CD4-positive, CD25-positive, alpha-beta regulatory T cell (primary cell): ENCODE measurements at regions not wholly inside any gene's neighbourhood (a gene's known extent, or its start where the extent isn't known, plus 50 kb on each side); places are given as distances from the start of the nearest gene placed in this dataset.

Experiments used
- ATAC-seq, 2 donors: fragments of 150-1000 bp; cut with Tn5 transposase; one replicate each; pipeline ENCODE4 v1.10.0; 2021; ENCODE audit warnings: low read depth in 2 of 2, moderate number of reproducible peaks in 2 of 2, moderate library complexity in 1 of 2
- DNase-seq, 3 donors: peaks; one replicate each; pipeline versions ENCODE4 v3.0.0 to v3.0.0-alpha.2; 2012 to 2022; ENCODE audit warnings: mixed read lengths in 1 of 3
- H3K27ac ChIP-seq: one replicate; pipeline ENCODE4 v1.7.0; 2013; ENCODE audit warnings: mild to moderate bottlenecking, low read length; ENCODE audit not compliant: insufficient read depth, poor library complexity, severe bottlenecking
- H3K27me3 ChIP-seq: one replicate; pipeline ENCODE4 v1.7.0; 2013; ENCODE audit warnings: low read length; ENCODE audit not compliant: control insufficient read depth, insufficient read depth
- H3K36me3 ChIP-seq: one replicate; pipeline ENCODE4 v1.7.0; 2013; ENCODE audit warnings: mild to moderate bottlenecking, low read length, moderate library complexity; ENCODE audit not compliant: control insufficient read depth, insufficient read depth
- H3K4me1 ChIP-seq: 2 replicates; pipeline ENCODE4 v1.7.0; 2013; ENCODE audit warnings: mild to moderate bottlenecking, low read length; ENCODE audit not compliant: insufficient read depth, control insufficient read depth, poor library complexity, severe bottlenecking
- H3K4me3 ChIP-seq: one replicate; pipeline ENCODE4 v1.7.0; 2013; ENCODE audit warnings: low read depth, mild to moderate bottlenecking, low read length, moderate library complexity
- H3K9me3 ChIP-seq, 2 experiments: 1 replicate in 1 of 2; 2 replicates in 1 of 2; pipeline ENCODE4 v1.7.0; 2013; ENCODE audit warnings: low read length in 2 of 2, mild to moderate bottlenecking in 1 of 2, moderate library complexity in 1 of 2; ENCODE audit not compliant: control insufficient read depth in 2 of 2
- H3K27ac Mint-ChIP-seq, 3 donors: one replicate each; pipeline ENCODE4 v1.8.0; 2020 to 2022; ENCODE audit warnings: mild to moderate bottlenecking in 3 of 3, mixed read lengths in 3 of 3, moderate library complexity in 2 of 3
- H3K27me3 Mint-ChIP-seq: one replicate; pipeline ENCODE4 v1.8.0; 2022; ENCODE audit warnings: mild to moderate bottlenecking, mixed read lengths
- H3K36me3 Mint-ChIP-seq: one replicate; pipeline ENCODE4 v1.8.0; 2020; ENCODE audit warnings: mixed read lengths
- H3K4me1 Mint-ChIP-seq, 4 donors: one replicate each; pipeline ENCODE4 v1.8.0; 2020 to 2022; ENCODE audit warnings: mixed read lengths in 4 of 4, mild to moderate bottlenecking in 1 of 4
- H3K4me3 Mint-ChIP-seq, 4 donors: one replicate each; pipeline ENCODE4 v1.8.0; 2020 to 2022; ENCODE audit warnings: mild to moderate bottlenecking in 4 of 4, mixed read lengths in 4 of 4, moderate library complexity in 3 of 4
- H3K9me3 Mint-ChIP-seq, 7 donors: one replicate each; pipeline ENCODE4 v1.8.0; 2020 to 2022; ENCODE audit warnings: mixed read lengths in 7 of 7, mild to moderate bottlenecking in 3 of 7, moderate library complexity in 2 of 7

DNA sequence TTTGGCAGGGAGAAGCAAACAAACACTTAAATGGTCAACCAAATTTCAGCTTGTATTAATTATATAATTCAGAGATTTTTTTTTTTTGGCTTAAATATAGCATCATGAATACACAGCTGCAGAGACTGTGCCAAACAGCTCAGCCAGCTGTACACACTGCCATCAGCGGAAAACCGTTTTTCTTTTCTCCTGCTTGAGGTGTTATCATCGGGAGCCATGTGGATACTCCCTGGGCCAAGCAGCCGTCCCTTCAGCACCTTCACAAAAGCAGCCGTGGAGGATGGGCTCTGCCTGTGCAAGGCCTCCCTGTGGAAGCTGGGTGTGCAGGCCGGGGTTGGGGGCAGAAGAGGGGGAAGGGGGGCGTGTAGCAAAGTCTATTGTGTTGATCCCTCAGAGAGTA is 85.0 kb downstream of the NUF2 start:
- Histone ChIP-seq H3K4me3 (no peak overlapping the region), H3K27ac (no peak overlapping the region), H3K9me3 (no peaks in the 10 kb centered on the region), H3K36me3 (no peaks in the 10 kb centered on the region), H3K27me3 (no peaks in the 10 kb centered on the region), H3K4me1 (no peaks in the 10 kb centered on the region)
- H3K4me3 Mint-ChIP-seq: no peak overlapping the region
- no peak for DNase-seq
- no peak overlapping the region for H3K27ac Mint-ChIP-seq
- H3K36me3 Mint-ChIP-seq: no peaks in the 10 kb centered on the region
- H3K9me3 Mint-ChIP-seq: peaks cover 0 to 1% (median 0%) of the 10 kb centered on the region in 7 donors
- H3K4me1 Mint-ChIP-seq: peaks cover 0 to 8% (median 4%) of the 10 kb centered on the region in 4 donors
- ATAC-seq: no peak
- H3K27me3 Mint-ChIP-seq: peaks cover 4% of the 10 kb centered on the region

DNA sequence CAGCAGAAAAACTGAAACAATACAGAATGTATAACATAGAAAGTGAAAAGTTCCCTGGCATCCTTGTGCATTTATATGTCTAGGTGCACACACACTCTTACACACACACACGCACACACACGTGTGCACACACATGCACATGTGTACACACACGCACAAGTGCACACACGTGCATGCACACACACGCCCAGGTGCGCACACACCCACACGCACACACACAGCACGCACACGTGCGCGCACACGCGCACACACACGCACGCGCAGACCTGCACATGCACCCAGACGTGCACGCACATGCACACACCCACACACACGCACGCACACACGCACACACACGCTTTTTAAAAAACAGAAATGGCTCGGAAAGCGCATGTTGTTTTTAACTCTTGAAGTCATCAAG is 86.5 kb downstream of the NUF2 start:
- no peak for ATAC-seq
- Histone ChIP-seq H3K4me1 (no peaks in the 10 kb centered on the region), H3K27ac (no peak overlapping the region), H3K9me3 (no peaks in the 10 kb centered on the region), H3K27me3 (no peaks in the 10 kb centered on the region), H3K4me3 (no peak overlapping the region), H3K36me3 (no peaks in the 10 kb centered on the region)
- H3K27me3 Mint-ChIP-seq: peaks cover 4% of the 10 kb centered on the region
- no peak for DNase-seq
- no peak overlapping the region for H3K27ac Mint-ChIP-seq
- H3K9me3 Mint-ChIP-seq: peaks cover 0 to 1% (median 0%) of the 10 kb centered on the region in 7 donors
- peaks cover 0 to 8% (median 4%) of the 10 kb centered on the region in 4 donors for H3K4me1 Mint-ChIP-seq
- H3K4me3 Mint-ChIP-seq: no peak overlapping the region
- H3K36me3 Mint-ChIP-seq: no peaks in the 10 kb centered on the region

DNA sequence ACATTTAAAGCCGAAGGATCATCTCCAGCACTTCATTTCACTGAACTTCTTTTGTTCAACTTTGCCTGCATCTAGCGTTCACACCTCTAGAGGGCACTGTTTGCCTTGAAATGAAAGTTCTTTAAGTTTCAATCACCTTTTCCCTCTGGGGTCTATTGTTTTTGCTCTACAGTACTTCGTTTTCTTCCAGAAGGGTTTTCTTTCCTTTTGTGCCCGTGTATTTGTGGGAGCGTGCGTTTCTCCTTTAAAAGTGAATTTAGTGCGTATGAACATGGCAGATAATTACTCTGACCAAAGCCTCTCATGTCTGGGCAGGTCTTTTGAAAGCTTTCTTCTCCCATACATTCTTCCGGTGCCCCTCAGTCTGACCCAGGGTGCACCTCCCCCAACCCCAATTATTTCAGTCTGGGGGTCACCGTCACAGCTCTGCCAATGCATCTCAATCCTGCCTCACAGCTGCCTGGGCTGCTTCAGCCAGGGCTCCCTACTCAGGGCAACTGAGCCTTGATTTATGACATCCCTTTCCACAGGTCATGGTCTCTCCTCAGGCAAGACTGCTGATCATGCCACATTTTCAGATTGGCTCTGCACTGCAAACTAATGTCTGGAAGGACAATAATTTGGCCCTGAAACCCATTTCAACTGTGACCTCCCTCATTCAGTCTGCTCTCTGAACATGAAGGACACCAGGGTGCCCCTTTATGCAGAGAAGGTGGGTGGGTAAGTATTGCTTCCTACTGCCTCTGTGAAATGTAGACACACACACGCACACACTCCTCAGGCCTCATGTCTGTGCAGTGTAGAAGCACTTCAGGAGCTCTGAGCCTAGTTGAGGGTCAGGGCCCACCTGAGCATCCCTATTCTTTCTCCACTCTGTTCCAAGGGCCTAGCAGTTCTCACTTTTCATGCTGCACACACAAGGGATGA is 88.6 kb downstream of the NUF2 start:
- Mint-ChIP-seq H3K4me1 (peaks cover 0 to 8% (median 4%) of the 10 kb centered on the region in 4 donors), H3K9me3 (peaks cover 0 to 5% (median 0%) of the 10 kb centered on the region in 7 donors), H3K4me3 (no peak overlapping the region)

DNA sequence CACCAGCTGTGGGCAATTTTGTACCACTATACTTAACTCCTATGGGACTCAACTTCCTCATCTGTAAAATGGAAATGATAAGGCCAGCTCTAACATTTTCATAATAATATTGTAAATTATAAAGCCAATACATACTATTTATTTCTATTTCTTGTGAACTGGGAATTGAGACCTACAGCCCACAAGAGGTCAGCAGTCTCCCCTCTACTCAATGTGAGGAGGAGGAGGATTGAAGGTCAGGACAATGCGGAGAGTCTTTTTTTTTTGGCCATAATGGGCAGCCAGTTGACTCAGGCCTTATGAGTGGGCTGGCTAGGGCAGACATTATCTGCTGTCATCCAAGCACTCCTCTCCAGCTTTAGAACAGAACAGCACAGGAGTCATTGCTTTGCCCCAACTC is 90.5 kb downstream of the NUF2 start:
- H3K27me3 ChIP-seq: no peaks in the 10 kb centered on the region
- H3K4me3 Mint-ChIP-seq: no peak overlapping the region
- H3K27ac Mint-ChIP-seq: no peak overlapping the region
- no peaks in the 10 kb centered on the region for H3K36me3 ChIP-seq
- DNase-seq (no peak), ATAC-seq (no peak)
- H3K27me3 Mint-ChIP-seq: peaks cover 4% of the 10 kb centered on the region
- H3K9me3 ChIP-seq: no peaks in the 10 kb centered on the region
- peaks cover 0 to 8% (median 4%) of the 10 kb centered on the region in 4 donors for H3K4me1 Mint-ChIP-seq
- no peaks in the 10 kb centered on the region for H3K36me3 Mint-ChIP-seq
- H3K9me3 Mint-ChIP-seq: peaks cover 0 to 5% (median 0%) of the 10 kb centered on the region in 7 donors
- H3K27ac ChIP-seq: no peak overlapping the region
- no peak overlapping the region for H3K4me3 ChIP-seq
- H3K4me1 ChIP-seq: no peaks in the 10 kb centered on the region

More for the DNA sequence above, 88.6 kb downstream of the NUF2 start:
- DNase-seq (peak in 2 of 3 donors; percentile 4 to 44), ATAC-seq (no peak)
- H3K27ac Mint-ChIP-seq: no peak overlapping the region
- H3K9me3 ChIP-seq: no peaks in the 10 kb centered on the region
- no peak overlapping the region for H3K4me3 ChIP-seq
- peaks cover 4% of the 10 kb centered on the region for H3K27me3 Mint-ChIP-seq
- H3K27ac ChIP-seq: no peak overlapping the region
- H3K27me3 ChIP-seq: no peaks in the 10 kb centered on the region
- no peaks in the 10 kb centered on the region for H3K36me3 Mint-ChIP-seq
- H3K36me3 ChIP-seq: no peaks in the 10 kb centered on the region
- no peaks in the 10 kb centered on the region for H3K4me1 ChIP-seq

DNA sequence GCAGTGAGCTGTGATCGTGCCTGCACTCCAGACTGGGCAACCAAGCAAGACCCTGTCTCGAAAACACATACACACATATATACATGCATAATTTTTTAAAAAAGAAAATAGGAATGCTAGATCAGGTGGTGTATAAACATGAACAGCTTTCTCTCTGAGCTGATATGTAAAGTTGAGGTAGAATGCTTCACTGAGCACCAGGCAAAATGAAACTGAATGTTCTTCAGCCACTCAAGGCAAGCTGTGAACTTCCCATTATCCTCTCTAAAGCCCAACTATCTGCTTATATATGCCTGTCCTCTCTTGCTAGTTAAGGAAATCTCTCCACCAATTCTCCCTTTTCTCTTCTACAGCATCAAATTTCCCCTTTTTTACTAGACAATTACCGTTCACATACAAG is 93.0 kb downstream of the NUF2 start:
- ATAC-seq (no peak), DNase-seq (no peak)
- H3K4me1 ChIP-seq: no peaks in the 10 kb centered on the region
- no peak overlapping the region for H3K27ac ChIP-seq
- no peak overlapping the region for H3K4me3 Mint-ChIP-seq
- peaks cover 0 to 8% (median 4%) of the 10 kb centered on the region in 4 donors for H3K4me1 Mint-ChIP-seq
- no peak overlapping the region for H3K27ac Mint-ChIP-seq
- peaks cover 0 to 4% (median 0%) of the 10 kb centered on the region in 7 donors for H3K9me3 Mint-ChIP-seq
- H3K36me3 Mint-ChIP-seq: no peaks in the 10 kb centered on the region
- no peaks in the 10 kb centered on the region for H3K9me3 ChIP-seq
- H3K4me3 ChIP-seq: no peak overlapping the region
- H3K27me3 ChIP-seq: no peaks in the 10 kb centered on the region
- H3K36me3 ChIP-seq: no peaks in the 10 kb centered on the region
- H3K27me3 Mint-ChIP-seq: peaks cover 4% of the 10 kb centered on the region

DNA sequence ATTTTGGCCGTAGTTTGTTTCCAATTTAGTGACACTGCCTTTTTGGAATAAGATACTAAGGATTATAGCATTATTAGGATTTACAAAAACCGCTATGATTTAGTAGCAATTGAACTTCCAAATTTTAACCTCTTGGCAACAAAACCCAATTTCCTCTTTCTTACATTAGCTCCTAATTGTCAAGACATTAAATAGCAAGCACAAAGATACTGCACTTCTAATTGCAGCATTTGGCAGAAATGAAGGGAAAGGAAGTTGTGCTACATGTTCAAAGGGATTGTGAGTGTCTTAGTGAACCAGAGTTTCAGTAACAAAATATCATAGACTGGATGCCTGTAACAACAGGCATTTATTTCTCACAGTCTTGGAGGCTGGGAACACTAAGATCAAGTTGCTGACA is 99.9 kb downstream of the NUF2 start:
- no peak overlapping the region for H3K4me3 ChIP-seq
- Mint-ChIP-seq H3K36me3 (no peaks in the 10 kb centered on the region), H3K9me3 (no peaks in the 10 kb centered on the region), H3K27me3 (no peaks in the 10 kb centered on the region), H3K4me3 (no peak overlapping the region), H3K27ac (no peak overlapping the region), H3K4me1 (no peaks in the 10 kb centered on the region)
- H3K4me1 ChIP-seq: no peaks in the 10 kb centered on the region
- no peaks in the 10 kb centered on the region for H3K36me3 ChIP-seq
- no peak for DNase-seq
- H3K9me3 ChIP-seq: no peaks in the 10 kb centered on the region
- ATAC-seq: no peak
- H3K27me3 ChIP-seq: no peaks in the 10 kb centered on the region
- no peak overlapping the region for H3K27ac ChIP-seq

DNA sequence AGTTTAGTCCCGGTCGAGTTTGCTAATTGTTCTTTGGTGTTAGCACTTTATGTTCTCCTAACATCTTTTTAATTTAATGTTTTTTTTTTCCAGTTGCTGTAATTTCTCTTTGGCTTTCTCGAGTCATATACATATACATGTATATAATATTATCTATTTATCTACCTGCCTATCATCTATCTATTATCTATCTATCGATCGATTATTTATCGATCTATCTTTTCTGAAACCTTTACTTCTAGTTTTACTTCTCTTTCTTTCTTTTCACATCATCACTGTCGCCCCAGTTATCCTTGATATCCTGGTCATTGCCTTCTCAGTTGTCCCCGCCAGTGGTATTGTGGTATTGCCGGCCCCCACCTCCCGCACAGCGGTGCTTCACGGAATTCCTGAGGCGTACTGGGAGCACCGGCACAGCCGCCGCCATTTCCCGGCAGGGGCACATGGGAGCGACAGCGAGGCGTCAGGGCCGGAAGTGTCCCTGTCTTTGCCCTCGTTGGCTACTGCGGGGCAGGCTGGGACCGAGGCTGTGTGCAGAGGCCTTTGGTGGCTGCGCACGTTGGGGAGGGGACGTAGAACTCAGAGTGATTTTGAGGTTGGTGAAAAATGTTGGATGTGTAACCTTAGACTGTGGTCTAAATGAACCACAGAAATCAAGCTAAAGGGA is 101.1 kb downstream of the NUF2 start:
- Histone ChIP-seq H3K36me3 (no peaks in the 10 kb centered on the region), H3K27me3 (no peaks in the 10 kb centered on the region), H3K4me1 (no peaks in the 10 kb centered on the region), H3K4me3 (no peak overlapping the region), H3K27ac (no peak overlapping the region), H3K9me3 (no peaks in the 10 kb centered on the region)
- Mint-ChIP-seq H3K4me3 (no peak overlapping the region), H3K4me1 (no peaks in the 10 kb centered on the region), H3K27ac (no peak overlapping the region), H3K36me3 (no peaks in the 10 kb centered on the region), H3K27me3 (no peaks in the 10 kb centered on the region), H3K9me3 (peaks cover 0 to 2% (median 0%) of the 10 kb centered on the region in 7 donors)
- no peak for ATAC-seq
- DNase-seq: no peak
